Right lung (tissue), 2 donors: ENCODE measurements at regions not wholly inside any gene's neighbourhood (a gene's known extent, or its start where the extent isn't known, plus 50 kb on each side); places are given as distances from the start of the nearest gene placed in this dataset.

Experiments used
- DNase-seq, 2 donors: peaks; one replicate each; pipeline ENCODE4 v3.0.0-alpha.2; 2013

DNA sequence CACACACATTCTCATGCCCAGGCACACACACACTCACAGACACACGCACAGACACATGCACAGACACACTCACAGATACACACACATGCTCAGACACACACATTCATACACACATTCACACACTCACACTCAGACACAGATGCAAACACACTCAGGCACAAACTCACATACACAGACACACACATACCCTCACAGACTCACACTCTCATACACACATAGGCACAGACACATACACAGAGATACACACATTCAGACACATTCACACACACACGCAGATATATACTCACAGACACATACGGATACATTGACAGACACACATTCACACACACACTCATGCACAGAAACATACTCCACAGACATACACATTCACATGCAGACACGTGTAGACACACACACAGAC, 89.6 kb downstream of the RBFOX3 start:
- no peak for DNase-seq

DNA sequence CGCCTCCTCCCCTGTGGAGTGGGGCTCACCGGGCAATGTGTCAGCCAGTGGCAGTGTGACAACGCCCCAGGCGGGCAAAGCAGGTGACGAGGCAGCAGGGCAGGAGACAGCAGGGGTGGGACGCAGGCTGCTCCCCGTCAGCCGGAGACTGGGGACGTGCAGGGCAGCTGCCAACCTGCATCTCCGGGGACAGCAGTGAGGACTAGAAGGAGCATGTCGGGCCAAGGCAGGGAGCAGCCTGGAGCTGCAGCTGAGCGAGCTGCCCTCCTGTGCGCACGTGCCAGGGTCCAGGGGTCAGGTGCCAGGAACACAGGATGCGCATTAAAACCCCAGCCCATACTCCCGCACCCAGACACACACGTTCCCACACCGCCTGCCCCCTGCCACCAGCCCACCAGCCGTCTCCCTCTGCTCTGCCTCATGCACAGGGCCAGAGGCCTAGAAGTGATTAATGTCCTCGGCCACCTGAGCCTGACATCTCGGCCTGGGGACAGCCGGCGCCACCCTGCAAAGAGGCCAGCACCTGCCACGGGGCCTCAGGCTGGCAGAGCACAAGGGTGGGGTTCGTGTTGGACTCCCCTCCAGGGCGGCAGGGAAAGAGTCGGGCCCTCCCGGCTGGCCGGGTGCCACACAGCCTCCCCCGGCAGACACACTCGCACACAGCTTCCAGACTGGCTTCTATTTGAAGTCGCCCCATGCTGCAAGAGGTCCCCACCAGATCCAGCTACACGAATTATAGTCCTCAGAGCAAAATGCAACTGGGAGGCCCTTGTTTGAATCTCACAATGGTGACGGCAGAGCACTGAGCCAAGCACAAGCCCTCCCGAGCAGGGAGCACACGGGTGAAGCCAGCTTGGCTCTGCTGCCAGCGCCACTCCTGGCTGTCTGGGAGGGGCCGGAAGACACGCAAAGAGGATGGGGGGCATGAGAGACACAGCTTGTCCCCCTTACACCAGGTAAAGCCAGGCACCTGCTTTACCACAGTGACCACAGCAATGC, 90.4 kb downstream of the RBFOX3 start:
- DNase-seq: no peak

DNA sequence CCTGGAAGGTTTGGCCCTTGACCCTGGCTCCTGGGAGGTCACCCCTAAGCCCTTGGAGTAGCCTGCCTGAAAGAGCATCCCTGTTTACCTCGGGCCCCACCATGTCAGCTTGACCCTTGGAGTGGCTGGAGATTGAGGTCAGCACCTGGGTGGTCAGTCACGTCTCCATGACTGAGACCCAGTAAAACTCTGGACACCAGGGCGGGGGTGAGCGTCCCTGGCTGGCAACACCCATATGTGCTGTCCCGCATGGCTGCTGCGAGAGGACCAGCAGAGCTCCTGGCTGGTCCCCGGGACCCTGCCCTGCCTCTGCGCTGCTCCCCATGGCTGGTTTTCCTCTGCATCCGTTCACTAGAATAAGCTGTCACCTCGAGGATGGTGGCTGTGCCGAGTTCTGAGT, 91.2 kb downstream of the RBFOX3 start:
- no peak for DNase-seq

DNA sequence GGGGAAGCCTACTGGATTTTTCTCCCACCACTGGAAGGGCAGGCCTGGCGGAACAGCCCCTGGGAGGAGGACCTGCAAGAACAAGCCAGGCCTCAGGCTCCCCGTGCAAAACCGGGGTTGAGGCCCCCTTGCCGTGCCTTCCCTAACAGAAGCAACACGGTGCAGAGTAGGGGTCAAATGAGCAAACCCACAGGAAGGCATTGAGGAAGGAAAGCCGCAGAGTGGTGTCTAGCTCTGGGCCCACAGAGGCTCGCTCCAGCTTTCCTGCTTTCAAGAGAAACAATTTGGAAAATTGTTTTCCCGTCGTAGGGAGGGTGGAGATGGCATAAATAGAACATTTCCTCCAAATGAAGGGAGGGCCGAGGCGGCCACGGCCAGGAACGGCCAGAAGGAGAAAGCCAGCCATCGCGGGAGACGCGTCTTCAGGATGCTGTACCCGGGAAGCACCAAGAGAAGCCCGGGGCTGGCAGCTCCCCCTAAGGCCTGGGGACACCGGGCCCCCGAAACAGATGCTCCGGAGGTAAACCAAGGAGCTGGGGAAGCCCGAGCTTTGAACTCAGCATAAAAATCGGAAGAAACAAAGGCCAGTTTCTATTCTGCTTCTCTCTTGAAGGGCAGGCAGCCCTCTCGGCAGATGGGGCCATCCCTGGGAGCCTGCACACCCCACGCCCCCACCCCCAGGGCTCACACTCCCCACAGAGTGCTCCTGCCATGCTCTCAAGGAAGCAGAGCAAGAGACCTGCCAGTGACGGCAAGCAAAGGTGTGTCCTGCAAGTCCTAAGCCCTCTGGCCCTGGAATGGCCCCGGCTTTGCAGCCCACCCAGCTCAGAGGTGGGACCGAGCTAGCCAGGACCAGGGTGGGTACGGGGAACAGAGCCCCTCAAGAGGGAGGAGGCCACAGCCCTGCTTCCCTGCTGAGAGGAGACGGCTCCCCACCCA, 92.0 kb downstream of the RBFOX3 start:
- DNase-seq: no peak

DNA sequence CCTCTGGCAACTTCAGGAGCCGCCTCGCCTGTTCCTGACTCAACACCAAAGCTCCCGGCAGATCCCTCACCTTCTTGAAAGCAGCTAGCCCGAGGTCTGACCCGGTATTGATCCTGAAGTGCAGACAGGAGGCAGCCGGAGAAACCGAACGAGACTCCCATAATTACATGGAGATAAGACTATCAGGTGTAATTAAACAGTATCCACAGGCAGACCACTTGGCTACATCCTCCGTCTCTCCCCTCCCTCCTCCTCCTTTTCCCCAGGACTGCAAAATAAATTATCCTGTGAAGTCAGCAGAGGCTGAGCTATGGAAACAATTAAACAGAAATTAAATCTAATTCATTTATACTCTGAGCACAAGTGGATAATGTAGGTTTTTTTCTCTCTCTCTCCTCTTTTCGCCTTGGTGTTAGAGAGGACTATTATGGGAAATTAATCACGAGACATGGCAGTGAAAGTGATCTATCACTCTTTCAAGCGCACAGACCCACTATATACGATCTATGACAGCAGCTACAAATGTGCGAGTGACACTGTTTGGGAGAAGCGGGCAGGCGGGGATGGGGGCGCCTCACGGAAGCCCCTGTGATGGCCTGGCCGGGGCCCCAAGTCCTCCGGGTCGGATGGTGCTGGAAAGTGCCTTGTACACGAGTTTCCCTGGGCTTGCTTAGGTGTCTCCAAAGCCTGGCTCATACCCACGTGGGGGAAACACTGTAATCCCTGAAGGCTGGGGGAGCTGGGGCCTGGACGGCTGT, 92.8 kb downstream of the RBFOX3 start:
- DNase-seq: no peak

DNA sequence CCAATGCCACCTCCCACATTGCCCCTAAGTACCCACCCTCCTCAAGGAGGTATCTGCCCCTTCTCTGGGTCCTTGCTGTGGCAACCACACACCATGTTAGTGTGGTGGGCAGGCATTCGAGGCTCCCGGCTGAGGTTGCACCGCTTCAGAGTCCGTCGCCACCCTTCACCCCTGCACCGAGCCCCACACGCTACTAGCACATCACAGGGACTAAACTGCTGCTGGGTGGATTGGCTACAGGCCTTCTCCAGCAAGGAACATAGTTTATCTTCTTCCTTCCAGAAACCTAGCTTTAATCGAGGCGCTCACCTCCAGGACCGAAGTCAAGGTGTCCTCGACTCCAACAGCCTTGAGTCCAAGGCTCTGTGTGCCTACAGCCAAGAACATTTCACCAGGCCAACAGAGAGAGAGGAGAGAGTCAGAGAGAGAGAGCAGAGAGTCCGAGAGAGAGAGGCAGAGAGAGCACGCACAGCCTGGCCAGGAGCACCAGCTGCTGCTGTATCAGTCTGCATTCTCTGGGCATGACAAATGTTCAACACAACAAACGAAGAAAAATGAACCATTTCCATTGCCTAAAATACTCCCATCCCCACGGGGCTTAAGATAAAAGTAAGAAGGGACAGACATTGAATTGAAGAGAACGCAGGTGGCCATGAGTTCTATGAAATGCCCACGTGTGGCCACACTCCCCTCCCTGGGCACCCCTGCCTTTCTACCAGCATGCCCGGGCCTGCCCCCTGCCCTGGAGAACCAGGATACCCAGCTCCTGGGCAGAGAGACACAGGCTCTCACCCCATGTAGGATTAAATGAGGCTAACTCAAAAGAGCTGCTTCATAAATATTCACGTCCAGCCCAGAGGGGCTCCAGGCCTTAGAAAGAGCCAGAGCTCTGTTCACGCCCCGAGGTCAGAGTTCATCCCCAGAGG, 94.9 kb downstream of the RBFOX3 start:
- no peak for DNase-seq

DNA sequence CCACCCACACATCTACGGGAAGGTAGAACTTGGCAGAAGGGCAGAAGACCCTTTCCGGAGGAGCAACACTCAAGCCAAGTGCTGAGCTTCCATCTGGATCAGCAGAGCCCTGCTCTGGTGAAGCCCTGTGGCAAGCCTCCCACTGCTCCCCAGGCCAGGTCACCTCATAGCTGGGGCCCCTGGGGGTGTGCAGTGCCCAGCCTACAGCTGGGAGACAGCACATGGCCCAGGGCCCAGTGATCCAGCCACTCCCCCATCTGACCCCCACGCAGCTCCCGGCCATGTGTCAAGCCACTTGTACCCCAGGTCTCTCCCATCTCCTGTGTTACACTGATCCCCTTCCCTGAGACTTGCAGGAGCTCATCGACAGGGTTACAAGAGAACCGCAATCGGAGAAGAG, 95.7 kb downstream of the RBFOX3 start:
- no peak for DNase-seq

DNA sequence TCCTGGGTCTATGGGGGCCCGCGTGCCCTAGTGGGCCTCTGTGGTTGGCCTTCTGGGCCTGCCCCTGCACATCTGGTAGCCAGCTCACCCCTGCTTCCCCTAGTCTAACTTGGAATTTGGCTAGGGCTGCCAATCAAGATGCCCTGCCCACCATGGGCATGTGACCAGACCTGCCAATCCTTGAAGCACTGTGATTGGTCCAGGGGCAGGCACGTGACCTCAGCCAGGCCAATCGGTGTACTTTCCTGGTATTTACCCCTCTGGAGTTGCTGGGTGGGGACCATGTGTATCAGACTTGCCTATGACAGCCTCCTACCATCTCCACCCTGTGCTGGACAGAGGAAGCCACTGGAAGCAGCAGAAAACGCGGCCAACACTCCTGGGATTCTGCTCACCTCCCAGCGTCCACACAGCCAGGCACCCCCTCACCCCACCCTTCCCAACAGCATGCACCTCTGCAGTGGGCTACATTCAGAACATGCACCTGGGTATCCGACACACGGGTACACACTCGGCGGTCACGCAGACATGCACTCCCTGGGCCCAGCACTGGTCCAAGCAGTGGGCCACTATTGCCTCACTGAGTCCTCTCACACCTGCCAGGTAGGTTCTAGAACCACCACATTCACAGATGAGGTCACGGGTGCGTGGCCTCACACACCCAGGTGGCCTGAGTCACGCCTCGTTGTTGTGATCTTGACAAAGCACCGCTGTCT, 96.9 kb downstream of the RBFOX3 start:
- no peak for DNase-seq

DNA sequence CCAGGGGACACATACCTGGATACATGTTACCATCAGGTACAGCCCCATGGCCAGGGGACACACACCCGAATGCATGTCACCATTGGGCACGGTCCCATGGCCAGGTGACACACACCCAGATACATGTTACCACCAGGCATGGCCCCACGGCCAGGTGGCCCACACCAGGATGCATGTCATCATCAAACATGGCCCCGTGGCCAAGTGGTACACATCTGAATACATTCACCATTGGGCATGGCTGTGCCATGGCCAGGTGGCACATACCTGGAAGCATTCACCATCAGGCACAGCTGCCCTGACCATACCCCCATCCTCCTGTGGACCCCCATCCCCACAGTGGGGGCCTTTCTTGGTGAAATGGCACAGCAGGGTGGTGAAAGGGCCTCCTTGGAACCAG, 97.6 kb downstream of the RBFOX3 start:
- DNase-seq: no peak

DNA sequence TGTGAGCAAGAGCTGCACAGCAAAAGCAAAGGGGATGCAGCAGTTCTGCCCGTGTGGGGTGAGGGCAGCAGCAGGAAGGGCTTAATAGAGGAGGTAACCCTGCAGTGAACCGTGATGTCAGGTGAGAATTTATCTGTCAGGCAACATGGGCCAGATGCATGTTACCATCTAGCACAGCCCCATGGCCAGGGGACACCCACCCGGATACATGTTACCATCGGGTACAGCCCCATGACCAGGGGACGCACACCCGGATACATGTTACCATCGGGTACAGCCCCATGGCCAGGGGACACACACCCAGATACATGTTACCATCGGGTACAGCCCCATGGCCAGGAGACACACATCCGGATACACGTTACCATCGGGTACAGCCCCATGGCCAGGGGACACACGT, 99.4 kb downstream of the RBFOX3 start:
- no peak for DNase-seq

DNA sequence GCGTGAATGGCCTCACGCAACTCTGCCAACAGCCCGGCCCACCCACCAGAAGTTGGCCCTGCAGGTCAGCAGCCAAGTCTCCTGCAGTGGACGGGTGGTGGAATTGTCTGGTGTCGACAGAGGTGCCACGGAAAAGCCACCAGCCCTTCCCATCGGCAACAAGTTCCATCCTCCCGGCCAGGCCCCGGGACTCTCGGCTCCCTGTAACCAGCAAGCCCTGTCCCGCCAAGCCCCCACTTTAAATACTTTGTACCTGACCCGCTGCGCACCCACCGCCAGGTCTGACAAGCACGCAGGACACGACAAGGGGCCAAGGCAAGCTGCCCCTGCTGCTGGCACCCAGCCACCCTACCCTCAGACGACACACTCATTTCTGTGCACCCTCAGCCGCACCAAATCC, 100.8 kb downstream of the RBFOX3 start:
- DNase-seq: no peak

DNA sequence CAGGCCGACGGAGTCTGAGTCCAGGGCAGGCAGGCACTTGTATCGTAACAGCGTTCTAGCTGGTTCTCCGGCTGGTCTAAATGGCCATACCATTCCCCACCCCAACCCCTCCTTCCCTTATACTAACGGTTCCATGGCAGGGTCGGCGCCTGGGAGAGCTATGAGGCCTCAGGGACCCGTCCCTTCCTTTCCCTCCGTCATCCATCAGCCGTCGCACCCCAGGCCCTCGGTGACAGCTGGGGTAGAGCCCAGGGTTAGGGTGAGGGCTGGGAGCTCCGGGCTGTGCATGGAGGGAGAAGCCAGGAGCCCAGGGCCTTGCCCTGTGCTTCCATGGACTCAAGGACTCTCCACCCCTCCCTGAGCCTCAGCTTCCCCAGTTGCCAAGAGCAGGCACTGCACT, 101.4 kb downstream of the RBFOX3 start:
- DNase-seq: no peak

DNA sequence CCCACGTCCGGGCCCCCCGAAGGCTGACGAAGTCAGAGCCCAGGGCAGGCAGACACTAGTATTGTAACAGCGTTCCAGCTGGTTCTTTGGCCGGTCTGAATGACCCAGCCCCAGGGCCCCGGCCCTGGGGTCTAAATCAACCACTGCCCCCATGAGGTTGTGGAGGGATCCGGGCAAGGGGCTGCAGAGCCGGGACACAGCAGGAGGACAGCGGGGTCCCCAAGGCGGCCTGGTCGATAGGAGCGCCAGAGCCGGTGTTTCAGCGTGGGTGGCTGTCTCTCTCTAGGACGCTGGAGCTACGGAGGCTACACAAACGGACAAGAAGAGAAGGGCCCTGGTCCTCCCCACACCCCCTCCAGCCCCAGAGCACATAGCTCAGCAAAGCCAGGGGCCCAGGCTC, 101.8 kb downstream of the RBFOX3 start:
- no peak for DNase-seq

DNA sequence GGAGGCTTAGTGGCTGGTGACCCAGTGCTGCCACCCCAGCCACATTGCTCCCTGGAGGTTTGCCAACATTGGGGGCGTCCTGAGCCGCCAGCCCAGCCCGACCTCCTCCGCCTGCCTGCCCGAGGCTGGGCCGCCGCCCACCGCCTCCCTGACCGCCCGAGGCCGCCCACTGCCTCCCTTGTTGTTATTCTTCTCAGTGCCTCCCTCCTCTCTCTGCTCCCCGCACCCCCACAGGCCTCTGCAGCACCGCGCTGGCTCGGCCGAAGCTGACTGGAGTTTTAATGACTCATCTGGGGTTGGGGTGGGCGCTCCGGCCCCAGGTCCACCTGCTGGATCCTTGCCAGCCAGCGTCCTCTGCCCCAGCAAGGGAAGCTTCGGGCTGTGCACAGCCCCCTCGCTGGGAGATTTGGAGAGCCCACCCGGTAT, 102.5 kb downstream of the RBFOX3 start:
- DNase-seq: no peak

DNA sequence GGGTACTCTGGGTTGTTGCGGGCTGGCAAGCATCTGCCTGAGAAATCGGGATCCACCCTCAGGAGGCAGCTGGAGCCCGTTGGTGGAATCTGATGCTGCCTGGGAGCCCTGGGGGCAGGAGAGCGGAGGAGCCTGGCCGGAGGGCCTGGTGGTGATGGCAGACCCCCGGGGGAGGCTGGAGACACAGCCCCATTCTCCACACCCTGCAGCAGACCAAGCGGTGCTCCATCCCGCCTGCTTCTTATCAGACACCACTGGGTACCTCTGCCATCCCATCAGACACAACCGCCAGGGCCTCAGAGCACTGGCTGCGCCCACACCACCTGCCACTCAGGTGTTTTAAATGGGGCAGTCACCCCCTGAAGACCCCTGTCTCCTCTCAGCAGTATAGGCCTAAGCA, 103.9 kb downstream of the RBFOX3 start:
- DNase-seq: no peak

DNA sequence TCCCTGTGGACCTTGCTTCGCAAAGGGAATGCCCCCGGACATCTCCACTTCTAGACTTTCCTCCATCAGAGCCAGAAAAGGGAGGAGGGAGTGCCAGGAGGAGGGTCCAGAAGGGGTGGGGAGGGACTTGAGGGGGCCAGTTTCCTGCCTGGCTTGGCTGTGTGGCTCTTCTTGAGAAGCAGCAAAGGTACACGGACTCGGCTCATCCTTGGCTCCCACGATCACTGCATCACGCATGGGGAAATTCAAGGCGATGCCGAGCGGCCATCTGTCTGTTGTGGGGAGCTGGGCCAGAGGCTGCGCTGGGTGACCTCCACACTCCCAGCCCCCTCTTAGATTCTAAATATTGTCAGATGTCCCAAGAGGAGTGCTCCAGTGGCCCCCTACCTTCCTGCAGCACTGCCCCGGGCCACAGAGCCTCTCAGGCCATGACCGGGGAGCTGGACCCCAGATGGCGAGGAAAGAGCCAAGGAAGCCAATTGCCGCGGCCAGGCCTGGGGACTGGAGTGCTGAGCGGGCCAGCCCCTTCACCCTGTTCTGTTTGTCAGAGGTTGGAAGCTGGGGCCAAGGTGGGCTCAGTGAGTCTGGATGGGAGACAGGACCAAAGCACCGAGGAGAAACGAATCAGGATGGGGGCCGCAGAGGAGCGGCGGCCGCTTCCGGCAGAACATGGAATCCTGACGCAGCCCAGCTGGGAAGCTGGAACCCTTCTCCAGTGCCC, 104.5 kb downstream of the RBFOX3 start:
- DNase-seq: no peak

DNA sequence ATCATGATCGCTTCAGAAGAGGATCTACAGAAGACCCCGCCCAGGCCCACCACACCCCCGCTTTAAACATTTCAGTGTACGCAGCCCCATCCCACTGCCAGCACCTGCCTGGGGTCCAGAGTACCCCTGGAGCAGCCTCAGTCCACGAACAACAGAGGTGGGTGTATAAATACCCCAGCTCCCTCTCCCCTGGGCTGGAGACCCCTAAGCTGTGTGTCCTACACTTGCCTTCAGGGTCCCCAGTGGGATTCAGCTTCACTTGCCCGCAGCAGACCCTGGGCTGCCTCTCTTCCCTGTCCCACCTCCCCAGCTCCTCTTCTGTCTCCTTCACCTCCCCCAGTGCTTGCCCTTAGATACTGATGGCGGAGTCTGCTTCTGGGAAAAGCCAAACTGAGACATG, 105.7 kb downstream of the RBFOX3 start:
- DNase-seq: no peak

DNA sequence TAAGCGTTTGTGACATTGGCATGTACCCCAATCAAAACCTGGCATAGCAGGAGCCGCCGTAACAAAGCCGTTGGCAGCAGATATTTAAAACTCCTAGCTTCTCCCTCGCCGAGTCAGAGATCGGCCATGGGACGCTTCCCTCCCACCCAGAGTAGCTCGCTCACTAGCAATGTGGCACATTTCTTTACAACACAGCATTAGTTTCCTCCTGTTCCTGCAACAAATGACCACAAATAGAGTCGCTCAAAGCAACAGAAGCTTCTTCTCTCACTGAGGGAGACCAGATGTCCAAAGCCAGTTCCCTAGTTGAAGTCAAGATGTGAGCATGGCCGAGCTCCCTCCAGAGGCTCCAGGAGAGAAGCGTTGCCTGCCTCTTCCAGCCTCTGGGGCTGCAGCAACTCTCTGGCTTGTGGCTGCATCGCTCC, 106.7 kb downstream of the RBFOX3 start:
- DNase-seq: no peak

DNA sequence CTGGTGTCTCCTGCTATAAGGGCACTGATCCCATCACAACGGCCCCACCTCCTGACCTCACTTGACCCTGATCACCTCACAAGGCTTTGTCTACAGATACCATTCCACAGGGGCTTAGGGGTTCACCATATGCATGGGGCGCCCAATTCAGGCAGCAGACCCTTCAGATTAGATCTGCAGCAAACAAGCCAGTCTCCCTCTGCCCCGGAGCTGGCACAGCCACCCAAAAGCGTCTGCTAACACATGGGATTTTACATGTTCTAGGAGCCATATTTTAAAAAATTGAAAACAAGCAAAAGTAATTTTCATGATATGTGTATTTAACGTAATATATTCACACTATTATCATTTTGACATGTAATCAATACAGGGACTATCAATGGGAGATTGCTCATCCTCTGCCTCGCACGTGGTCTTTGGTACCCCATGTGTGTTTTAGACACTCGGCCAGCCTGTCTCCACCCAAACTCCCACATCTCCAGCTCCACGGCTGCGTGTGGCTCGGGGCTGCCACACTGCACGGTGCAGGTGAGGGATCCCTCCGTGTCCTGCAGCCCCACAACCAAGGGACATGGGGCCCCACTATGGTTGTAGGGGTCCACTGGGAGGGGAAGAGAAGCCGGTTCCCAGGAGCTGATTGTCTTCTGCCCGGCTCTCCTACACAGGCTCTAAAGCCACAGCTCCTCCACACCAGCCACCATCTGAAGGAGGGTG, 107.6 kb downstream of the RBFOX3 start:
- no peak for DNase-seq
